OCI-LY3 (cell line): ENCODE measurements at regions not wholly inside any gene's neighbourhood (a gene's known extent, or its start where the extent isn't known, plus 50 kb on each side); places are given as distances from the start of the nearest gene placed in this dataset.

Experiments used
- CTCF ChIP-seq: fragments of 200-600, 300-600 bp; sonication (generic); IDR thresholded peaks from 2 replicates; pipeline ENCODE4 v1.5.1; 2014; ENCODE audit warnings: antibody characterized with exemption, low read length, low read depth
- EZH2phosphoT487 ChIP-seq: fragments of 200-600 bp; shearing (Covaris generic); IDR thresholded peaks from 2 replicates; pipeline ENCODE4 v1.6.1; 2018; ENCODE audit warnings: antibody characterized with exemption, mixed run types, low read depth

- TF ChIP-seq CTCF (no peak), EZH2phosphoT487 (no peak)
Observed at GRCh38 chr14:43855556-43855955, 651.5 kb downstream of the FSCB start.
